ENCODE measurements at regions not wholly inside any gene's neighbourhood (a gene's known extent, or its start where the extent isn't known, plus 50 kb on each side); places are given as distances from the start of the nearest gene placed in this dataset.

DNA sequence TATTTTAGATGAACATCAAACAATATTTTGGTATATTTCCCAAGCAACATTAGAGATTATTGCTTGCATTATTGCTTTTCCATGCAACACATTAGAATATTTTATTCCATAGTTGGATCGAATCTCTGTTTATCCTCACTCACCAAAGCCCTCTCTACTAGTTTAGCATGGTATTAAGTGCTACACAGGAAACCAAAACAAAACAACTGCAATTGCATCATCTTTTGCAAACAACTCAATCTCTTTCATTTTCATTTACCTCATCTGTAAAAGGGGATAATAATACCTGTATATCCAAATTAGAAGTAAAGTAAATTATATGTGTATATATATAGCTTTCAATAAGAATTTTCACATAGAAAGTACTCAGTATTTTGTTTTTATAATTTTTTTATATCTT is 147.8 kb upstream of the PCDH9 start:
- no peaks in the 10 kb centered on the region for H3K36me3 ChIP-seq (ENCODE audit: insufficient read depth, low read length, poor library complexity, severe bottlenecking)
- H3K4me1 ChIP-seq (ENCODE audit: insufficient read depth, low read length, poor library complexity, severe bottlenecking): no peaks in the 10 kb centered on the region
- no peak overlapping the region for H3K27ac ChIP-seq (ENCODE audit: low read depth, low read length, poor library complexity, severe bottlenecking)
- ChIA-PET CTCF (no interaction called here), POLR2A (ENCODE audit: low non-redundant PET) (no interaction called here)
- H3K9me3 ChIP-seq (ENCODE audit: low read depth, low read length, poor library complexity, severe bottlenecking): no peaks in the 10 kb centered on the region
- no peak overlapping the region for H3K4me3 ChIP-seq (ENCODE audit: low read depth, low read length, poor library complexity, severe bottlenecking)
- DNase-seq (ENCODE audit: low spot score): no peak
- no peak for TF ChIP-seq EZH2 (IDR thresholded peaks at IDR 0.05; ENCODE audit: borderline replicate concordance, low read depth, low read length, poor library complexity, severe bottlenecking)
- TF ChIP-seq, protein P1, sequence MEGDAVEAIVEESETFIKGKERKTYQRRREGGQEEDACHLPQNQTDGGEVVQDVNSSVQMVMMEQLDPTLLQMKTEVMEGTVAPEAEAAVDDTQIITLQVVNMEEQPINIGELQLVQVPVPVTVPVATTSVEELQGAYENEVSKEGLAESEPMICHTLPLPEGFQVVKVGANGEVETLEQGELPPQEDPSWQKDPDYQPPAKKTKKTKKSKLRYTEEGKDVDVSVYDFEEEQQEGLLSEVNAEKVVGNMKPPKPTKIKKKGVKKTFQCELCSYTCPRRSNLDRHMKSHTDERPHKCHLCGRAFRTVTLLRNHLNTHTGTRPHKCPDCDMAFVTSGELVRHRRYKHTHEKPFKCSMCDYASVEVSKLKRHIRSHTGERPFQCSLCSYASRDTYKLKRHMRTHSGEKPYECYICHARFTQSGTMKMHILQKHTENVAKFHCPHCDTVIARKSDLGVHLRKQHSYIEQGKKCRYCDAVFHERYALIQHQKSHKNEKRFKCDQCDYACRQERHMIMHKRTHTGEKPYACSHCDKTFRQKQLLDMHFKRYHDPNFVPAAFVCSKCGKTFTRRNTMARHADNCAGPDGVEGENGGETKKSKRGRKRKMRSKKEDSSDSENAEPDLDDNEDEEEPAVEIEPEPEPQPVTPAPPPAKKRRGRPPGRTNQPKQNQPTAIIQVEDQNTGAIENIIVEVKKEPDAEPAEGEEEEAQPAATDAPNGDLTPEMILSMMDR (conservative IDR thresholded peaks at IDR 0.05; ENCODE audit: low read depth, low read length): no peak
- H3K27me3 ChIP-seq (replicated peaks; ENCODE audit: insufficient read depth, low read depth, low read length, poor library complexity): no peaks in the 10 kb centered on the region
- intact Hi-C loops (cut with micrococcal nuclease; ENCODE audit: unreplicated experiment): no loop called here
- no TSS peak for BruUV-seq (replicated peaks)

DNA sequence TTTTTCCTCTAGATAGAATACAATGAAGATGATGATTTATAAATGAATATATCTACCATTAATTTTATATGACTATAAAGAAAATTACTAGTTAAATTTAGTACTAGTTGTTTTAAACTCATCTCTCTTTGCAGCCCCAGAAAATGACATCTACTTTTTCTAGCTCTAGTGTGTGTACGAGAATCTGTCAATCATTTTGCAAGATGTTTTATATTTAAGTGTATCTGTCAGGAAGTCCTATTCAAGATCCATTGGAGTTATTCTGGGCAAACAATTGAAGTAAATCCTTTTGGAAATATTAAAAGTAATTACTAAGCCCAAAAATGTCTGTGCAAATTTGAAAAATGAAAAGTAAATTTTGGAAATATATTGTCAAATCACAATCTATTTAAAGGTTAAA is 144.3 kb upstream of the PCDH9 start:
- Histone ChIP-seq H3K36me3 (ENCODE audit: insufficient read depth, low read length, poor library complexity, severe bottlenecking) (no peaks in the 10 kb centered on the region), H3K9me3 (ENCODE audit: low read depth, low read length, poor library complexity, severe bottlenecking) (no peaks in the 10 kb centered on the region), H3K27me3 (replicated peaks; ENCODE audit: insufficient read depth, low read depth, low read length, poor library complexity) (no peaks in the 10 kb centered on the region), H3K4me3 (ENCODE audit: low read depth, low read length, poor library complexity, severe bottlenecking) (no peak overlapping the region), H3K27ac (ENCODE audit: low read depth, low read length, poor library complexity, severe bottlenecking) (no peak overlapping the region), H3K4me1 (ENCODE audit: insufficient read depth, low read length, poor library complexity, severe bottlenecking) (no peaks in the 10 kb centered on the region)
- CTCF ChIA-PET: no interaction called here
- no TSS peak for BruUV-seq (replicated peaks)
- DNase-seq (ENCODE audit: low spot score): no peak
- POLR2A ChIA-PET (ENCODE audit: low non-redundant PET): no interaction called here
- TF ChIP-seq, protein P1 (conservative IDR thresholded peaks at IDR 0.05; ENCODE audit: low read depth, low read length): no peak
- TF ChIP-seq EZH2 (IDR thresholded peaks at IDR 0.05; ENCODE audit: borderline replicate concordance, low read depth, low read length, poor library complexity, severe bottlenecking): no peak
- intact Hi-C loops (cut with micrococcal nuclease; ENCODE audit: unreplicated experiment): no loop called here

DNA sequence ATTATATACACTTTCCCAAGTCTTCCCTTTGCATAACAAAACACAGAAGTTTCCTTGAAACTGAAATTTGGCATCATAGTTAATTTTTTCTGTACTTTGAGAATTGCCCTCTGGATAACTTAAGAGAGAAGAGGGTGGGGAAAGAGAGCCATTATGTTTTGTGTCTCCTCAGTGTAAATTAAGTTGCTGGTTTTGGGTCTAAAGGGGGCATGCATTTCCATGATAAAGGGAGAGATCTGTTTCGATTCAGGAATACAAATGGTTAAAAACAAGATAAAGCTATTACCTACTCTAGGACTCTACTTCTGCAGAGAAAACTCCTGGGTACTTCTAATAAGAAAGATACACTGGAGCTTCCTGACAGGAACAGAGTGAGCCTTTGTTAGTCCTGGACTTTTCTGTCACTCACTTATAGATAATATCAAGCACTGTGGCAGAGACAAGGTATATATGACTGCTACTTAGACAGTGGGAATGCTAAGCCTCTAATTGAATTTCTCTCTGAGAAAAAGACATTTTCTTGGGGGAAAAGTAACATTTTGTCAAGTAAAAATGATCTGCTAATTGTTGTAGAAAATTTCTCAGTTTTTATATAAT is 142.8 kb upstream of the PCDH9 start:
- H3K27ac ChIP-seq (ENCODE audit: low read depth, low read length, poor library complexity, severe bottlenecking): no peak overlapping the region
- BruUV-seq (replicated peaks): no TSS peak
- CTCF ChIA-PET: no interaction called here
- no peak overlapping the region for H3K4me3 ChIP-seq (ENCODE audit: low read depth, low read length, poor library complexity, severe bottlenecking)
- no peak for DNase-seq (ENCODE audit: low spot score)
- H3K27me3 ChIP-seq (replicated peaks; ENCODE audit: insufficient read depth, low read depth, low read length, poor library complexity): no peaks in the 10 kb centered on the region
- H3K36me3 ChIP-seq (ENCODE audit: insufficient read depth, low read length, poor library complexity, severe bottlenecking): no peaks in the 10 kb centered on the region
- TF ChIP-seq EZH2 (IDR thresholded peaks at IDR 0.05; ENCODE audit: borderline replicate concordance, low read depth, low read length, poor library complexity, severe bottlenecking): no peak
- TF ChIP-seq, protein P1 (conservative IDR thresholded peaks at IDR 0.05; ENCODE audit: low read depth, low read length): no peak
- no peaks in the 10 kb centered on the region for H3K9me3 ChIP-seq (ENCODE audit: low read depth, low read length, poor library complexity, severe bottlenecking)
- intact Hi-C loops (cut with micrococcal nuclease; ENCODE audit: unreplicated experiment): no loop called here
- H3K4me1 ChIP-seq (ENCODE audit: insufficient read depth, low read length, poor library complexity, severe bottlenecking): no peaks in the 10 kb centered on the region
- POLR2A ChIA-PET (ENCODE audit: low non-redundant PET): no interaction called here

All from A673 (cell line).